HPDE6-E6E7 (cell line): ENCODE measurements at regions not wholly inside any gene's neighbourhood (a gene's known extent, or its start where the extent isn't known, plus 50 kb on each side); places are given as distances from the start of the nearest gene placed in this dataset.

Source experiments
- DNase-seq: peaks from one replicate; pipeline ENCODE4 v3.0.0; 2011; ENCODE audit warnings: missing footprints; ENCODE audit errors: extremely low spot score

DNA sequence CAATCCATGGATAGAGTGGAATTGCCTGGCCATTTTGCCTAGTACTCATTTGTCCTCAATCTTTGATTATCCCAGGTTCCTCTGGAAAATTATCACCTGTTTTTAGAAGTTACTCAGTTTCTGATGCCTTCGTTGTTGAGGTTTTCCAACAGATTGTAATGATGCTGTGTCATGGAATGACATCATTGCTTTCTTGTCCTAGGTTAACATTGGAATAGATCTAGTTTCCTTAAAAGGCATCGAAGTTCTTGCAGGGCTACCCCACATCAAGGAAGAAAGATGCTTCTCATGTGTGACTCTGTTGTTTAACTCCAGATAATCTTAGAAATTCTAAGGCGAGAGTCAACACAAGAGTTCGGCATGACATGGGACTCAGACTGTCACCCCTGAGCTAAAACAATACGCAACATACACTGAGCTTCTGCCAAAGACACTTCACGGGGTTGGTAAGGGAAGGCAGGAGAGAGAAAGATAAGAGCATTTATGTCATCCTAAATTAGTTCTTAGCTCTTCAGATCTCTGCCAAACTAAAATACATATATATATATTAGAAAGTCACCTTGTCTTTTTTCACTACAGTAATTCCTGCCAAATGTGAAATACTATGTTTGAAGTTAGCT, 293.2 kb upstream of the WWC1 start:
- no peak for DNase-seq

DNA sequence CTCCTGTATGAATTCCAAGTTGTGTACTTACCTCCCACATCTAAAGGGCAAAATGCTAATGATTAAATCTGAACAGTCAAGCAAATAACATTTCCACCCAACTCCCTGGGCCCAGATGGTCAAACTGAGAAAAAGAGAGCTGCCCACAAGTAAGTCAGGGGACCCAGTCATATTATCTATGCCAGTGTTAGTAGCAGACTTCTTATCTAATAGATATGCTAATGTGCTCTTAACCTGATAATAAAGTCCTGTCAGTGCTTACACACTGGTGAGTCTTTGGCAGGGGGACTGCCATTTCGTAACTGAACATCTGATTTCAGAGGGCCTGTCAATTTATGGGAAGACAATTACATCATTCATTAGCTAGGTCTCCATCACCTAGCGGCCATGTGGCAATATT, 292.3 kb upstream of the WWC1 start:
- DNase-seq = no peak

DNA sequence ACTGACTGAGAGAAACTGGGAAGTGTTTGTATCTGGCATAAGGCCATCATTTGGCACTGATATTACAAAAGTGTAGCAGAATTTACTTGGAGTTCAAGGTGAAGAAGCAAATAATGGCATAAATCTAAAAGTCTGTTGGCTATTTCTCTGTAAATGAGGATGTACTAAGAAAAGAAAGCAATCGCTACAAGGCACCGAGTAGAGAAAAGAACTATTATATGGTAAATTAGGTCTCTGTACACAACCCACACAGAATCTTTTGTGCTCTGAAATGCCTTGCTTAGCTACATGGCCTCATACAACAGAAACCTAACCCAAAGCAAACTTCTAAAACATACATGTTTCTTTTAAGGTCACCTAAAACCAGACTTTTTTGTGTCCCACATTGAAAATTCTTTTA, 290.1 kb upstream of the WWC1 start:
- DNase-seq = no peak

DNA sequence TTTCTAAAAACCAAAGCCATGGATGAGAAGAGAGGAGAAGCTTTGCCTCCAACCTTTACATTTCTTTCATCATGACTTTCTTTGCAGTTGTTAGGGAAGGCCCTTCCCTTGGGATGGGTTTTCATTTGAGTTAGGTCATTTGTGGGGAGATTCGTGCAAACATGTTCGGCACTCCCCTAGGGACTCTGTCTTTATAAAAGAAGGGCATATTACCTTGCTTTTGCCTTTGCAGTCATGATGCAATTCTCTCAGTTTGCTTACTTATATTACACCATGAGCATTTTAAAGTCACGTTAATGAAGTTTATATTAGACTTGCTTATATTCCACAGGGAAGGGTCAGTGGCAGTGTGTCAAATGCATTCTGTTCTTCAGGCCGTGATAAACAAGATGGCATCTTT, 289.3 kb upstream of the WWC1 start:
- no peak for DNase-seq

DNA sequence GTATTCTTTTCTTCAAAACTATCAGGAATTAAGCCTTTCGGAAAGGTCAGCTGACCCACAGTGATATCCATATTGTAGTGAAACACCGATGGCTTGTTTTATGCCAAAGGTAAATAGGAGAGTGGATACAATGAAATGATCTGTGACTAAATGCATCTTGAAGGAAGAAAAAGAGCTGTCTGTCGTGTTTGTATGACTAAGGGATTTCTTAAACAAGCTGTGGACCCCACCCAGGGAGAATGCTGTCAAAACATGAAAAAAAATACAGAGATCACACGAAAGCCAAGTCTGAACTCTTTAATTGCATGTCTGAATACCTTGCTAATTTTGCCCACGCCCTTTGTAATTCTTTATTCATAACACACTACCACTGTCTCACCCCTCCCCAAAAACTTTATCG, 286.4 kb upstream of the WWC1 start:
- DNase-seq = no peak

DNA sequence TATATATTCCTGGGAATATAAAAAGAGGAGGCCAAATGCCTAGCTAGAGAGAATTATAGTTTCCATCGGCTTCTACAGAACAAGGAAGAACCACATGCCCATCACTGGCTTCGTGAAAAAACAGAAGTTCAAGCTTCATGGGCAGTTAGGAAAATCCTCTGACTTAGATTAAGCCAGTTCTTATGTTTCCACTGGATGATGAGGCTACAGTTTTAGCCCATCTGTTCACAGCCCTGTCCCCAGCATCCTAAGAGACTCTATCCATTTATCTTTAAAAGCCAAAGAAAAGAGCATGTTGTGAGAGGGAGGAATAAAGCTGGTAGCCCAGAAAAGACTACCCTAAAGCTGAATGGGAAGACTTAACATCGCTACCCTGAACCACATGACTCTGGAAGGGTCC, 285.5 kb upstream of the WWC1 start:
- DNase-seq = no peak

DNA sequence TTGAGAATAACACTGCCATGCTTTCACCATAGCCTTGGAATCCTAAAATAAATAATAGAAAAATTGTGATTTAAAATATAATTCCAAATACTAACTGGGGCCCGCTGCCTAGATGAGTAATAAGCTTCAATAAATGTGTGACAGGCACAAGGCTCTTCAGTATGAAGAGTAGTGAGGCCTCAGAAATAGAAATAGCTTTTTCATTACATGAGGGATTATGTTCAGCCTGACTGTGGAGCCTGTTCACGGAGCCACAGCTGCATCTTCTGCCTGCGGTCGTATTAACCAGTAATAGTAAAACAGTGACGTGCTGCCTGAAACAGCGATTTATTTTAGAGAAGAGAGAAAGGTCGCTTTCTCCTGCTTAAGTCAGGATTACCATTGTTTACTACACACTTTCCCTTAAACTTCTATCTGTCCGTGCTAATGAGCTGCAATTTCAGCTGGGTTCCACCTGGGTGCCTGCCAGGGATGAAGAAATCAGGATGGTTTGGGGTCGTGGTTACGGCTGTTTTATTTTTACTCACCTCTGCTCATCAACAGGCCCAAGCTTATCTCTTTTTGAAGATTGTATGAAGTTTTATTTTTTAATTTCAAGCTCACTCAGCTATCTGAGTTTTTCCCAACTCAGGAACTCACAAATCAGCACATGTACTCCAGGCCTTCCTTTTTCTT, 284.9 kb upstream of the WWC1 start:
- no peak for DNase-seq

DNA sequence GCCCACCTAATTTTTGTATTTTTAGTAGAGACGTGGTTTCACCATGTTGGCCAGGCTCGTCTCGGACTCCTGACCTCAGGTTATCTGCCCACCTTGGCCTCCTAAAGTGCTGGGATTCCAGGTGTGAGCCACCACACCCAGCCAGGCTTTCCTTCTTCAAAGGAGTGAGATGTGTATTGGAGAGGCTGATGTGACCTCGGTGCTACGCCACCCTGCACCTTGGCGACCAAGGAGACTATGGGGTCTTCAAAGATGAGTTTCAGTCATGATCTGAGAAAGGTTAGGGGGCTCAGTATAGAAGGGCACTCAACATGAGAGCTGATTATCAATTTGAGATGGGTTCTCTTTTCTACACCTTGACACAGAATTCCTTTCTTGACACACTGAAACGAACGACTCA, 284.2 kb upstream of the WWC1 start:
- no peak for DNase-seq

DNA sequence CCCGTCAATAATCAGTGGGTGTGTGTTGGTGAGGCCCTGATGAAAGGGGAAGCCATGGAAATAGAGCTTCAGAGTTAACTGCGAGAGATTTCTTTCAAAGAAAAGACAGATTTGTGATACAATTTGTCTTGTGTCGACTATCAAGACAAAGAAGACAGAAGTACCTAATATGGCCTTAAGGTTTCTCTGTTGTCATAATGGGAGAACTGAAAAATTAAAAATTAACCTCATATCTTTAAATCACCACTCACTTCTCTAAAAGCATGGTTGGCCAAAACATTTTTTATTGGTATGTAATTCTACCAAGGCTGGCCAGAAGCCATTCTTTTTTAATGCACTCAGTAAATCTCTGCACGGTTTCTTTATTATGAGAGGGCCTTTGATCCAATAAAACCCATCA, 282.9 kb upstream of the WWC1 start:
- DNase-seq = no peak

DNA sequence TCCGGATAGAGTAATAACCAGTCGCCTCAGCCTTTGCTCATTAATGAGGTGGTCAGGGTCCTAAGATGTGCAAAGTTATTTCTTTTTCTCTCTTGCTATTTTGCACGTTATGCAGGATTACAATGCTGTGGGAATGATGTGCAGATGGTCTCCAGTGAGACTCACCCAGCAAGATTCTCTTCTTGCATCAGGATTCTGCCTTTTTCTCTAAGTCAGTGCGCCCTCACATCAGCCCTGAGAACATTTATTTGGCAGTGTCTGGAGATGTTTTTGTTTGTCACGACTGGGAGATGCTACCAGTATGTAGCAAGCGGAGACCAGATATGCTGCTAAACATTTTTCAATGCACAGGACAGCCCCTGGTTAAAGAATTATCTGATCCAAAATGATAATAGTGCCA, 280.3 kb upstream of the WWC1 start:
- no peak for DNase-seq

DNA sequence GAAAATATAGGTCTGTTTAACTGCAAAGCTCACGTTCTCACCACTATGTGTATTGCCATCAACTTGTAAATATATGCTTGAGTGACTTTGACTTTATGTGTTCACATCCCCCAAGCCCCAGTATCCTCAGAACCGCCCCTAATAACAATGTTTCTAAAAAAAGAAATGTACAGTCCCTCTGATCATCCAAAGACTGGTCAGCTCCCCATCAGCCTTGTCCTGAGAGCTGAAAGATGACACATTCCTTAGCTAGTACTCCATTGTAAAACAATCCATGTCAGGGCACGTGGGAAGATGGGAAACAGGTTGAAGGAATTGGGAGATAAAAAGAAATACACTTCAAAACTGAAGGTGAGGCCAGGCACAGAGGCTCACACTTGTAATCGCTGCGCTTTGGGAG, 279.4 kb upstream of the WWC1 start:
- DNase-seq = no peak

DNA sequence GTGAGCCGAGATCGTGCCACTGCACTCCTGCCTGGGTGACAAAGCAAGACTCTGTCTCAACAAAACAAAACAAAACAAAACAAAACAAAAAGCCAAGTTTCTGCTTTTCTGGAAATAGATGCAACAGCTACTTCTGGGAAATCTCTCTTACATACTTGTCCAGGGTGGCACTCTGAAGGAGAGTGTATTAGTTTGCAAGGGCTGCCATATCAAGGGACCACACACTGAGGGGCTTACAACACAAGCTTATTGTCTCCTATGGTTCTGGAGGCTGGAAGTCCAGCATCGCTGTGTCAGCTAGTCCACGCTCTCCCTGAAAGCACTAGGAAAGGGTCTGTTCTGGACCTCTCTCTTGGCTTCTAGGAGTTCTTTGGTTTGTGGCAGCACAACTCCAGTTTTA, 277.9 kb upstream of the WWC1 start:
- no peak for DNase-seq

DNA sequence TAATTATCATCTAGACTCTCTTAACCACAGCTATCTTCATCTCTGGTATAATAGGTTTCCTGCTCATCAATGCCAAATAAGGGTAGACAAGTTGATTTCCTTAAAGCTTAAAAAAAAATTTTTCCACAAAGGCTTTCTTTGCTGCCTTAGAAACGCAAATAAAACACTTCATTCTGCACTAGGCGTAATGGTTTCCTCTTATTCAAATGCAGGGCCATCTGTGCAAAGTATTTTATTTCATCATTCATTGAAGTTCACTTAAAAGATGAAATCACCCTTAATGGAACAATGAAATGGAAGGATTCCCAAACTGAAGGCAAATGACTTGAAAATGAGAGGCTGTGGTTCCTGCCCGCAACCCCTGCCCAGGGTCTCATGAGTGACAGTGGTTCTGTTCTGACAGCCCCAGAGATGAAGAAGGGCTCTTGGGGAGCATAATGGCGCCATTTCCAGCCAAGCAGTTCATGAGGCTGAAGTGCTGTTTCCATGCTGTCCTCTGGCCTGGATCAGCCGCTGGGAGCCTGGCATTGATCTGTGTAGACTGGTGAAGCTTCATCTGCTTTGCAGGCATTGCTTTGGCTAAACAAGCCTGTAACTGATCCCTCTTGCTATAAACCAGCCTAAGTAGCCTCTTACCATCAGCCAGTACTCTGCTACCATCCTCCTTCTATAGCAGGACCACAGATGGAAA, 276.9 kb upstream of the WWC1 start:
- DNase-seq = no peak

DNA sequence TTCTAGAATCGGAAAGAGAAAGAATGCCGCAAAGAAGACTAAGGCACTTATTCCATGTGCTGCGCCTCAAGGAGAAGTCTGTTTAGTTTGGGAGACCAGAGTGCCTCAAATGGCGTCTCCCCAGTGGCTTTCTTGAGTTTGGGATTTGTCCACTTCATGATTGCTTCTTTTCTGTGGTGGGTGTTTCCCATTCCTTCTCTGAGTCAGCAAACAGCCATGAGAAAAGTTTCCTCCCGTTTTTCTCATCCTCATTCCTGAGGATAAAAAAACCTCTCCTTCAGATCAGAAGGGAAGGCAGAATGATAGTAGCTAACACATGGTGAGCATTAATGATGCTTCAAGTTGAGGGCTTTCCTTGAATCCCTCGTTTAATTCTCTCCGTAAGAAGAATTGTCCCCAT, 275.9 kb upstream of the WWC1 start:
- no peak for DNase-seq

DNA sequence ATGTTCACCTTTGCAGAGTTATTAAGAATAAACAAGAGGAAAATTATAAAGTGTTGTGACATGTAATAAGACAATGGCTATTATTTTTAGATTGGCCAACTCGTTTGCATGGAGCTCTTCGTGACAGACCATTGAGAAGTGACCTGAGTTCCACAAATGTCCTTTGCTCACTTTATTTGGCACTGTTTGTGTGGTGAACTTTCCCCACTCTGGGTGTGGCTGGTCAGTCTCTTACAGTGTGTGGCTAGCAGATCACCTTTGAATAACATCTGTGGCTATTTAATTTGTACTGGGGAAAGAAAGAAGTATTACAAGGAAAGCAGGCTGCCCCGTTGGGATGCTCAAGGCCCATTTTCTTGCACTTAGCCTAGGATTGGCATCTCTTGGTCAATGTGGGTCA, 274.1 kb upstream of the WWC1 start:
- DNase-seq = no peak

DNA sequence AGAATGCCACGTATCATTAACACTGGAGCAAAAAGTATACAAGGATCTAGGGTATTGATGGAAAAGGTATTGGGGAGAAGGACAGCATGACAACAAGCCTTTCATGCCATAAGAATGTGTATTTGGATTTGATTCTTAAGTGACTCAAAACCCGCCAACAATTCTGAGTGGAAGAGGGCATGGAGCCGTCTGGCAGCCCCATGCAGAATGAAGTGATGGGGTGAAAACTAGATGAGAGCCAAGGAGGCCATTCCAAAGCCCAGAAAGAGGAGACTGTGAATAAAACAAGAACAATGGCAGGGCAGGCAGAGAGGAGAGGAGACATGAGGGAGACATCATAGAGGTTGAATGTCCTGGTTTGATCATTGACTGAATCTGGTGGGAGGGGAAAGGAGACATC, 272.3 kb upstream of the WWC1 start:
- DNase-seq = no peak

DNA sequence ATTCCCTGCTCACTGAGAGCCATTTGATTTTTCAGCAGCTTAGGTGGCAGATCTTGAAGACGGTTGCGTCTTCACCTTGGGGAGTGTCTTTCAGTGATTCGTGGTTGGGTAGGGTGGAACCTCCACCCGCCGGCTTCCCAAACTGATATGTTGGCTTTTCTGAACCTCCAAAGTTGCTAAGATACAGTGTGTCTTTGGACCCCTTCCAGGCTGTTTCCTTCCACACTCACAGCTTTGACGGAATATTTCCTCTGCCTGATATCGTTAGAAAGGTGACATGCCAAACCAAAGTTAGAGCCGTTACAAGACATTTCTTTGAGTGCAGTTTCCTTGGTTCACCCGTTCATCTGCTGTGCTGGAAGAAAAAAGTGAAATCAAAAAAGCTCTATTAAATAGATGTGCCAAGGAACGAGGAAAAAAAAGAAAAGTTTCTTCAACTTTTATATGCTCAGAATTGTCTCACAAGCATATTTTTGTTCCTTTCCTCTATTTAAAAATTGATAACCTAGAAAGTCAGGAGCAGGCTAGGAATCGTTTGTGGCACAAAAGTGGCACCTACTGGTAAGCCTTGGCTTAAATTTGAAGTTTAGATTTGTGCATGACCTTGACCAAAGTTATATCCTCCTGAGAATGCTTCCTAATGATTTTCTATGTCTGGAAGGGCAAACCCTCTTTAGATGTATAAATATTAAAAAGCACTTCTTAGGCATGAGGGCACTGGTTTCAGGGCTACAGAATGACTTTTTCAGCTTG, 270.7 kb upstream of the WWC1 start:
- no peak for DNase-seq

DNA sequence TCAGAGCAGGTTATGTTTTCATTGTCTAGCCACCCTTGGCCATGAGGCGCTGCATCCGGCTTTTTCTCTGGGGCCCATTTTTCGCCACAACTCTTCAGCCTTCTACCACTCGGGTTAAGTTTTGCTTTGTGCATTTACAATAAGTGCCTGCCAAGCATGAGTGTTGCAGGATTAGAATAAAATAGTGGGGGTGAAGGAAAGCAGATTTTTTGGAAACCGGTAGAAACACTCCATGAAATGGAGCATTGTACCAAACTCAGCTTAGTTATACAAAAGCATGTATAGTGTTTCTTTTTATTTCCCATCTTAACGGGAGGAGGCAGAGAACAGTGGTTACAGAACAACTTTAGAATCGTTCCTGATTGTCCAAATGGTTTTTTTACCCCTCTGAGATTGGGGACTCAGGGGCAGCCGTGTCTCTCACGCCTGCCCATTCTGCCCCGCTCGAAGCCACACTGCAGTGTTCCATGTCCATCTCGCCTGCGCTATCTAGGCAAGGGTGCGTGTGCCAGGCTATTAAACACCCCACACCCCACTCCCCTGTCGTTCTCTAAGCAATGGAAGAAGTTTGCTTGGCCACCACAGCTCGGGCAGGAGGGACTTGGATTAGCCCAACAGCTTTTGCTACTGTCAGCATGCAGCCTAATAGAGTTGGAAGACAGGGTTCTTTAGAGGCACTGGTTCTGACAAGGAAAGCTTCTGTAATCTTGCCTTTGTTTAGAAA, 268.8 kb upstream of the WWC1 start:
- DNase-seq = no peak

DNA sequence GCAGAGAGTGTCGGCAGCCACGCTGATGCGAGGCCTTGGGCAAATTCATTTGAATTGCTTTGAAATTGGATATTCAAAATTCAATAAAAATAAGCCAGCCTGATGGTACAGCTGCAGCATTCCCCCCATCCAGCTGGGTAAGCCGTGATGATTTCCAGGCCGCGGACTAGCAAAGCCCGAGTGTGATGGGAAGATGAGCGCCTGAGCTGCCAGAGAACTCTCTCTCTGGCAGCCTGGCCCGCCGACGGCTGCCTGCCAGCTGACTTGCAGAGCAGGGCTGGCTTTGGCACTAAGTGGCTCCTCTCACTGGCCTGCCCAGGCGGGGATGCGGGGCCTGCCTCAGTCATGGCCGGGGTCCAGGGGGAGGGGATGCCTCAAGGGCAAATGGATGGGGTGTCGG, 268.3 kb upstream of the WWC1 start:
- no peak for DNase-seq

DNA sequence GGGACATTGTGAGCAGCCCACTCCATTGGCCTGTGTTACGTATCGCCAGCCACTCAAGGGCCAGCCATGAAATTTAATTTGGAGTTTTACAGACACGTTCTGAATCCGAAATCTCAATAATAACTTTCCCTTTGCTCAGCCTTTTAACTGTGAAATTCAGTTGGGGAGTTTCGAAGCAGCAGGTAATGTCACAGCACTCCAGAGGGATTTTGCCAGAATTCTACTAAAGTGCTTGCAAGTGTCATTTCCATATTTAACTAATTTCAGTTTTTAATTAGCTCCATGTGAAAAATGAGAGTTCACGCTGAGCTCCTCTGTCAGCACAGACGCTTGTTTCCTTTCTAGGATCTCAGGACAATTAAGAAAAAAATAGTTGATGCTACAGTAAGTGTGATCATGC, 267.1 kb upstream of the WWC1 start:
- DNase-seq = no peak

DNA sequence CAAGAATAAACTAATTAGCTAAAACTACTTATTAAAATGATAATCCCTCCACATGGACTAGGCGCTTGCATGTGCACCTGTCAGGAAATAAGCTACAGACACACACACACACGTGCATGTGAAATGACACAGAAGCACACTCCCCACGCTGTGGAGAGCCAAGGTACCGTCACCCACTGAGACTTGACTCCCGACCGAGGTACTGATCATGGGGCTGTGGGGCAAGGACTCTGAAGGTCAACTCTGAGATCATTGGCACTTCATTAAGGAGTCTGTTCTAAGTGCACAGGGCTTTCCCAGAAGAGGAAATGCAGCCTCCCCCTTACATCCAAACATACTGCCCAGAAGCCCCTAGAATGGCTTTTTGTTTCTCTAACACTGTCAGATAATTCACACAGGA, 264.4 kb upstream of the WWC1 start:
- no peak for DNase-seq

DNA sequence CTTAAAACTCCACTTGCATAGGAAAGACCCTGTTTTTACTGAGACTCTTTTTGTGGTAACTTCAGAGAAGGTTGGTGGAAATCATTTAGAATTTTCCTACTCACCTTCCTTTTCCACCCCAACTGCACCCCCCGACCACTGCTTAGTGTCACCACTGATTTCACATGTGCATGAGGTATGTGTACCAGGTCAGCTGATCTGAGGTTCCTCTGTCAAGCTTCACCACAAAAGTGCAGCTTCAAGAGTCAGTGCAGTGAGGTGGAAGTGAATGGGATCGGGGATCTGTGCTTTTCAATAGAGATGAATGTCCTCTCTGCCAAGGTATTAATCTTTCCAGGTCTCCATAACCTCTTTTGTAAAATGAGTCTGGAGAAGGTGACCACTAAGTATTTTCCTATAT, 260.5 kb upstream of the WWC1 start:
- no peak for DNase-seq
